Eye (tissue), 1 donor: ENCODE measurements at regions not wholly inside any gene's neighbourhood (a gene's known extent, or its start where the extent isn't known, plus 50 kb on each side); places are given as distances from the start of the nearest gene placed in this dataset.
"Not testable (repeated sequence)": the region's sequence is repeated elsewhere in the genome, so short reads cannot be mapped to it uniquely, and the experiment has no call there.

Source experiments
- DNase-seq: peaks from one replicate; pipeline ENCODE4 v3.0.0-alpha.2; 2015

DNA sequence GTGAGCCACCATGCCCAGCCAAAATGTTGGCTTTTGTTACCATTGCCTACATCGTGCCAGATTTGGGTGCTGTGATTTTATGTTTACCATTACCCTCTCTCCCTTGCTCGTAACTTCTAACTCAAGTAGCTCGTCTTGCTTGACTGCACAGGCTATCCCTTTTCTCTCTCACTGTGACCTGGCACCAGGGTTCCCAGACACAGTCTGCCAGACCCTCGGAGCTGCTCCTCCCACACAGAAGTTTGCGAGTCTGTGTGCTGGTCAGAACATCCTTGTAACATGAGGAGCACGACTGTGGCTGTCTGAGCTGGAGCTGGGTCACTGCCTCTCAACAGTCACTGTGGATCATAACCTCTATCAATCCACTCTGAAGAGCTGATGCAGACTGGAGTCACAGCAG lies 152.5 kb upstream of the ACKR3 start:
- DNase-seq = no peak

- DNase-seq = no peak
Observed at GRCh38 chr2:236430584-236430983, 139.0 kb upstream of the ACKR3 start.

DNA sequence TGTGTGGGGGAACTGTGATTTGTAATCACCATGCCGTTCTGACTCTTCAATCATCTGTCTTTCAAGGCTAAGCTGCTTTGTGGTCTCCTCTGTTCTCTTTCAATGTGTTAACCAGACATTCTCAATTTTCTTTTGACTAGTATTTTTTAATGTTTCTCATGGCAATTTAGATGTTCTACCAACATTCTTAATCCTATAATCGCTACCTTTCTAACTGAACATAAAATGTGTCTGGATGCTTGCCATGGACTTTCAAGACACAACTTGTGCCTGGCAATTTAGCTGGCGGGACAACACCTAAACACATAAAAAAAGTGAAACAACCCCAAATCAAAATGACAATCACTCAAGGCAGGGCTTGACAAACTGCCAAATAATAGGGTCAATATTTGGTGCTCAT lies 135.0 kb upstream of the ACKR3 start:
- DNase-seq = peak; percentile 12

GRCh38 chr2:236440110-236440881 lies 129.3 kb upstream of the ACKR3 start:
- DNase-seq = no peak

DNA sequence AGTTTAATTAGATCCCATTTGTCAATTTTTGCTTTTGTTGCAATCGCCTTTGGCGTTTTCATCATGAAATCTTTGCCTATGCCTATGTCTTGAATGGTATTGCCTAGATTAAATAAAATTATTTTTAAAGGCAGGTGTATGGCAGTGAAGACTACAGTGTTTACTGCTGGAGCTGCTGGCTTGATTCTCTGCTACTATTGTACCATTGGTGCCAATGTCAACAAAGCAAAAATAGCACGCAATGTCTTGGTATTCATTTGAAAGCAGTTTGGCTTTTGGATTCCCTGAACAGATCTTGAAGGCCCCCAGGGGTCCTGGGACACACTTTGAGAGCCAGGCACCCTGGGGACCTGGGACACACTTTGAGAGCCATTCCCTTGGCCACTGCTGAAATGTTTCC lies 125.4 kb upstream of the ACKR3 start:
- no peak for DNase-seq

DNA sequence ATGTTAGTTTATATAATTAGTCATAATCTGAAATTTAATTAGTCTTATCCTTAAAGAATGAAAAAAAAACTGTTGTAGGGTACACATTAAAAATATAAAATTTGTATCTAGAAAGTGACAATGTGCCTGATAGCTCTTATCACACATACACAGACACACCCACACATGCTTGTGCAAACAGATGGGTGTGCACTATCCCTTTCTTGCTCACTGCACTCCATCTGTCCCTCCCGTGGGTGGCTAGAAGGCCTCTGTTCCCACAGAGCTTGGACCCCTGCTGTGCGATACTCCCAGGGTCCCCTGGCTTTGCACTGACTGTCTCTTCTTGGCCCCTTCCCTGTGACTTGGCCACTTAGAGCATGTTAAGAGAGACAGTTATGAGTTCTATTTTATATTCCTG lies 123.9 kb upstream of the ACKR3 start:
- DNase-seq = no peak

DNA sequence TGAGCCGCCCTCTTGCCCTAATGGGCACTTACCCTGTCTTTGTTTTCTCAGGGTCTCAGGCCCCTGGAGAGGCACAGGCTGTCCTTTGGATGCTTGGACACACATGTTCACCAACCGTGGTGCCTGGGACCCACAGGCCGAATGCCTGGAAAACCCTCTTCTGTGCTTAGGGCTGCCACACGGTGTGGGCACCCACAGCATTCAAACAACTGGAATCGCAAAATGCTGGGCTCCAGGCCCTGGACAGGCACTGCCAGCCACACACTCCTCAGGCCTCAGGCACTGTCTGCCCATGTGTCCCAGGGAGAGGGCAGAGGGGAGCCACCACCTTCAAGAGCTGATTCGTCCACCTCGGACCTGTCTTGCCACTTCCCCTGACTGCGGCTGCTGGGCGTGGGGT lies 123.1 kb upstream of the ACKR3 start:
- no peak for DNase-seq

GRCh38 chr2:236449167-236449761 lies 120.4 kb upstream of the ACKR3 start:
- DNase-seq = no peak

DNA sequence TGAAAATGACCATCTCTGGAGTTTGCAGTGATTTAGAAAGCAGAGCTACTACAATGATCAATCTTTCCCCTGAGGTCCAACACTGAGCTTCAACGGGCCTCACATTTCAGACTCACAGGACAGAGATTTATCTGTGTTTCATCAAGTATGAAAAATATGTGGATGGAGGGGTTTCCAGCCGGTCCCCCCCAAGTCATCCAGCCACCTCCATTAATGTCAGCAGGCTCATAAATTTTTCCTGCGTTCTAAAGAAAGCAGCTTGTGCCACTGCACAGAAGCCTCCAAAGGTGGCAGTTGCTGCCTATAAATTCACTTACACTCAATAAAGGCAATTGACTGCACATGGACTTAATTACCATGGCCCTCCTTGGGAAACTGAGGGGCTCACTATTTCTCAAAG lies 117.4 kb upstream of the ACKR3 start:
- no peak for DNase-seq

DNA sequence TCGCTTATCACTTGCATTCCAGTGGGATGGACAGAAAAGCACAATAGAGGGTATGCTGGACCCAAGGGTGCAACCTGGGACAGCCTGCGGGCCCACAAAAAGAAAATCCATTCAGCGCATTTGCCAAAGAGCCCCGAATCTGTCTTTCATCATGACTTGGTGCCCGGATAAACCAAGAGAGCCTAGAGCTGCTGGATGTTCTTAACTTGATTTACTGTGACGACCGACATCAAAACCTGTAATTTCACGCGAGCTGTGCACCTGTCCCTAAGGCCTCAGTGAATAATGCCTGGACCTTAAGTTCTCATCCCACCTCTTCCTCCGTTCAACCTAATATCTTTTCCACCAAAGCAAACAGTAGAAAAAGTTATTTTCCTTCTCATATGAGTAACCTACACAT lies 115.5 kb upstream of the ACKR3 start:
- DNase-seq = no peak

GRCh38 chr2:236459393-236459792 lies 110.2 kb upstream of the ACKR3 start:
- DNase-seq = no peak

GRCh38 chr2:236464140-236464539 lies 105.5 kb upstream of the ACKR3 start:
- no peak for DNase-seq

DNA sequence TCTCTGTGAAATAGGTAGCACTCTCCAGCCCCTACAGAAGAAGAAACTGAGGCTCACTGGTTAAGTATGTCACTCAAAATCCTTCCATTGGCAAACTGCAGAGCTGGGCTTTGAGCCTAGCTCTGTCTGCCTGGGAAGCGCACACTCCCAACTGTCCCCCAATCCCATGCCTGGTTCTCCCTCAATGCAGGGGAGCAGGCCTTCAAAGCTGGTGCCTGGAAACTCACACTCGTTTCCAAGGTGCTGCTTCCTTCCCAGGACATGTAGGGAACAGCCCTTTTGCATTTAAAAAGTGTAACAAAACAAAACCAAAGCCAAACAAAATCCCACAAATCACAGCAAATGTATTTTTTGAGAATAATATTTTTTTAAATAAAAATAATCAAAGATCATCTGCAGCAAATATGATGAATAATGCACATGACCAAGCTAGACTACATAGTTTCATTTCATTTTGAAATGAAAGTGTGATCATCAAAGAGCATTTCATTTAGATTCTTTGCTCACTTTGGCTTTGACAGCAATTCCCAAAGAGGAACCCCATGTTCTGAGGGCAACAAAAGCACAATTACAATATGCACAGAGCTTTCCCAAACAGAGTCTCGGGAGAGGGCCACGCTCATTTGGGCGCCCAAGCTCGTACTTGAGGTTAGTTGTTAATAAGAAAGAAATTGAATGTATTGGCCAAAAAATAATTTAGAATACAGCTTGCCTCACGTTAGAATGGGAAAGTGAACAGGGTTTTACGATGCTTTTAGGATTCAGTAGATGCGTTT lies 96.7 kb upstream of the ACKR3 start:
- no peak for DNase-seq

DNA sequence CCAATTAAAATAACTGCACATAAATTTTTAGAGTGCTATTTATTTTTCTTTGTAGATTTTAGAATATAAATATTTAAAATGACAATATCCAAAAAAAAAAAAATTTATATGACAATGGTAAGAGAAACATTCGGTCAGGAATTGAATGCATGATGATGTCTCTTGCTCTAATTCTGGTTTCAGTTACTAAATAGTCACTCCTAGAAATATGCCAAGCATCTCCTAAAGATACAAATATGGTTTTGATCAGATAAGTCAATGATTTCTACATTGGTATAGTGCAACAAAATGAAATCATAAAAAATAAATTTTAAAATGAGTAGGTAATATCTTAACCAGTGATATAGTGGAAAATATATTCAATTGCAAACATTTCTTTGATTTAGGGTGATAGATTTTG lies 95.9 kb upstream of the ACKR3 start:
- DNase-seq = no peak

- no peak for DNase-seq
Observed at GRCh38 chr2:236479814-236480213, 89.8 kb upstream of the ACKR3 start.

DNA sequence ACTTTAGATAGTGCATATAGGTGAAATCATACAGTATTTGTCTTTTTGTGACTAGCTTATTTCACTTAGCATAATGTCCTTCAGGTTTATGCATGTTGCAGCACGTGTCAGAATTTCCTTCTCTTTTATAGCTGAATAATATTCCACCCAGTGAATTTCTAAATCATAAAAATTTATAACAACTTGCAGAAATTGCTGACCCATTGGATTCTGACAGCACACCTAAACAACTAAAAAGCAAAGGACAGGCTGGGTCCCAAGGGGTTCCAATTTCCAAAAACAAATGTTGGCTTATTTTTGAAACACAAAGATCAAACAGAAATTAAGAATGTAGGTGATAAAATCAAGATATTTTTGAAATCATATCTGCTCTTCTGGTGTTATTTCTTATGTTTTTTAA lies 86.5 kb upstream of the ACKR3 start:
- no peak for DNase-seq

DNA sequence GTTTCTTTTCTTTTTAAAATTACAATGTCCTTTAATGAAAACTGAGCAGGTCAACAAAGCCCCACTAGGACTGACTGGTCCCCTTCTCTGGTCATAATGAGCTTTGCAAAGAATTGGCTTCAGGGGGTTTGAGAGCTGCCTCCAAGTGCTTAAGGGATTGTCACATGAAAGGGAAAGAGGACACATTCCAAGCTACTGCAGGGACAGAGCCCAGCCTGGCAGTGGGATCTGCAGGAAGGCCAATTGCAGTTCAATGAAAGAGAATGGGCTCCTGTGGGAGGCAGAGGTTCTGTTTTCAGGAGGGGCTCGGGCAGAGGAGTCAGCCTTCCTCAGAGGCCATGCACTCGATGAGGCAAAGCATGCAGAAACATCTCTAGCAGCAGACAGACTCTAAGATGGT lies 84.1 kb upstream of the ACKR3 start:
- DNase-seq = no peak

- DNase-seq = not testable (repeated sequence)
Observed at GRCh38 chr2:236489083-236489482, 80.5 kb upstream of the ACKR3 start.

DNA sequence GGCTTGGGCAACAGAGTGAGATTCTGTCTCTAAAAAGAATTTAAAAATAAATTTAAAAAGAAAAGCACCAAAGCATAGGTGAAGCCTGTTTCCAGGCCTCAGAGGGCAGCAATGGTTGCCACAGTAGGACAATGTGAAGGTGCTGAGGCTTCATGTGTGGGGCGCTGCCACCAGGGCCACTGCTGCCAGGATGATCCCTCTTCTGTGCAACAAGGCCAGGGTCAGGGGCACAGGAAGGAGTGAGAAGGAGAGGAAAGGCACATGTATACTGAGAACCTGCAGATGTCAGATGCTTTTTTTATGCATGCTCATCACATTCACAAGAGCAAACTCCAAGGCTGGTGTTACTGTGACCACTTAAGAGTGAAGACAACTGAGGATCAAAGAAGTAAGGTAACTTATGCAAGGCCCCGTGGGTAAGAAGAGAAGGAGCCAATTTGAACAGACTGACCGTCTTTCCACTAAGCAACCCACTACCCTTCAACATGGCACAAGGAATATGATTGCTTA lies 79.7 kb upstream of the ACKR3 start:
- DNase-seq = no peak

DNA sequence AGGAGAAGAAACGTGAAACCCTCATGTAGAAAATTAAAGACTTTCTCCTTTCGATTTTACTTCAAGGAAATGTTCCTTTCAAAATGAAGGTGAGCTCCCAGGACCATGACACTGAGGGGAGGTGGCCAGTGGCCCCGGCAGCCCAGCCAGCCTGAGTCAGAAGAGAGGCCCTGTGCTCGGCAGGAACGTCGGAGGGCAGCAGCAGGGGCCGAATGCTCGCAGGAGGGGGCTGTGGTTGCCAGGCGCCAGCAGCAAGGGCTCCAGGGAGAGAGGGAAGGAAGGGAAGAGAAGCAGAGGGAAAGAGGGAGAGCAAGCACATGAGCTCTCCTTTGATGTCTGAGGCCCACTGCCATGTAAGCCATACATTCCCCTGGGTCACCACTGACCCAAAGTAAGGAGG lies 73.3 kb upstream of the ACKR3 start:
- DNase-seq = no peak

DNA sequence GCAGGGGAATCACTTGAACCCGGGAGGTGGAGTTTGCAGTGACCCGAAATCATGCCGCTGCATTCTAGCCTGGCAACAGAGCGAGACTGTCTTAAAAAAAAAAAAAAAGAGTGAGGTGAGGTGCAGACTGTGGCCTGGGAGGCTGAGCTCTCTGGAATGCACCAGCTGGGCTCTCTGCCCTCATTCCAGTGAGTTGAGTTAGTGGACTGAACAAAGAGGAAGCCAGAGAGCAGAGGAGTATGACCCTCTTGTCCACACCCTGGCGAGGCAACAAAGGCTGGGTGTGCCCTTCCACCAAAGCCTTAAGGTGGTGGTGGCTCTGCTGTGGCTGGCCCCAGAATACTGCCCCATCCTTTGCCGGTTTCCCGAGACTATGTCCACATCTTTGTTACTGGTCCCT lies 71.3 kb upstream of the ACKR3 start:
- DNase-seq = peak; percentile 38

- no peak for DNase-seq
Observed at GRCh38 chr2:236499691-236500578, 69.7 kb upstream of the ACKR3 start.

DNA sequence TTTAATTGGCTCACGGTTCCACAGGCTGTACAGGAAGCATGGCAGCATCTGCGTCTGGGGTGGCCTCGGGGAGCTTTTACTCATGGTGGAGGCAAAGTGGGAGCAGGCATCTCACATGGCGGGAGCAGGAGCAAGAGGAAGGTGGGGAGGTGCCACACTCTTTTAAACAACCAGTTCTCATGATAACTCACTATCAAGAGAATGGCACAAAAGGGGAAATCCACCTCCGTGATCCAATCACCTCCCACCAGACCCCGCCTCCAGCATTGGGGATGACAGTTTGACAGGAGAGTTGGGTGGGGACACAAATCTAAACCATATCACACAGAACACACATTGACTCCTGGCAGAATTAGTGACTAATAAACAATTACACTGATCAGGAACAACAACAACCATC lies 68.6 kb upstream of the ACKR3 start:
- DNase-seq = no peak
